ENCODE measurements at regions not wholly inside any gene's neighbourhood (a gene's known extent, or its start where the extent isn't known, plus 50 kb on each side); places are given as distances from the start of the nearest gene placed in this dataset.

DNA sequence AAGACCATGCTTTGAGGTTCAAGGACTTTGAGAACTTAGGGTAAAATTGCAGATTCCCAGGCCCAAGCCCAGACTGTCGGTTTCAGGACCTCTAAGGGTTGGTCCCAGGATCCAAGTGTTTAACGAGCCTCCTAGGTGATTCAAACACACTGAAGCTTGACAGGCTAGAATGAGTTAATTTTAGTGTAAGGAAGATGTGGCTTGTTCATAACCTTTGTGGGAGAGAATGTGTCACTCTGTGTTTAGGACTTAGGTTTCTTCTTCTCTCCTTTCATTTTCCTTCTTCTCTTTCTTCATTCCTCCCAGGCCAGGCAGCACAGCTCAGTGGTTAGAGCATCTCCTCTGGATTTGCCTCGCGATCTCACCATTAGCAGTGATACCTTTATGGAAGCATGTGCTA is 104.8 kb upstream of the KCNG1 start:
- Histone ChIP-seq H3K27me3 (ENCODE audit: control insufficient read depth, insufficient read depth, low read length) (no peaks in the 10 kb centered on the region), H3K9ac (ENCODE audit: insufficient read depth, low read length) (no peak overlapping the region), H3K4me2 (ENCODE audit: extremely low read depth, insufficient read depth, low read length) (no peak overlapping the region), H3K27ac (ENCODE audit: insufficient read depth, low read length) (no peak overlapping the region), H3K4me3 (replicated peaks in 1 of 4; ENCODE audit: control extremely low read depth in 1 of 4, insufficient read depth in 1 of 4, low read depth in 3 of 4, low read length in 4 of 4) (no peak overlapping the region), H3K79me2 (ENCODE audit: control insufficient read depth, insufficient read depth, low read length) (no peaks in the 10 kb centered on the region), H4K20me1 (ENCODE audit: control insufficient read depth, extremely low read depth, insufficient read depth, low read length) (no peaks in the 10 kb centered on the region), H3K4me1 (ENCODE audit: control insufficient read depth, extremely low read depth, insufficient read depth, low read length) (peaks cover 2% of the 10 kb centered on the region), H2AFZ (ENCODE audit: low read length) (no peak overlapping the region), H3K9me3 (ENCODE audit: control insufficient read depth, insufficient read depth, low read depth, low read length) (no peaks in the 10 kb centered on the region), H3K36me3 (ENCODE audit: control insufficient read depth, insufficient read depth, low read length) (no peaks in the 10 kb centered on the region)
- DNase-seq (ENCODE audit: low read depth in 2 of 2) = peak in 1 of 2 donors; percentile 5
- TF ChIP-seq, protein P1, sequence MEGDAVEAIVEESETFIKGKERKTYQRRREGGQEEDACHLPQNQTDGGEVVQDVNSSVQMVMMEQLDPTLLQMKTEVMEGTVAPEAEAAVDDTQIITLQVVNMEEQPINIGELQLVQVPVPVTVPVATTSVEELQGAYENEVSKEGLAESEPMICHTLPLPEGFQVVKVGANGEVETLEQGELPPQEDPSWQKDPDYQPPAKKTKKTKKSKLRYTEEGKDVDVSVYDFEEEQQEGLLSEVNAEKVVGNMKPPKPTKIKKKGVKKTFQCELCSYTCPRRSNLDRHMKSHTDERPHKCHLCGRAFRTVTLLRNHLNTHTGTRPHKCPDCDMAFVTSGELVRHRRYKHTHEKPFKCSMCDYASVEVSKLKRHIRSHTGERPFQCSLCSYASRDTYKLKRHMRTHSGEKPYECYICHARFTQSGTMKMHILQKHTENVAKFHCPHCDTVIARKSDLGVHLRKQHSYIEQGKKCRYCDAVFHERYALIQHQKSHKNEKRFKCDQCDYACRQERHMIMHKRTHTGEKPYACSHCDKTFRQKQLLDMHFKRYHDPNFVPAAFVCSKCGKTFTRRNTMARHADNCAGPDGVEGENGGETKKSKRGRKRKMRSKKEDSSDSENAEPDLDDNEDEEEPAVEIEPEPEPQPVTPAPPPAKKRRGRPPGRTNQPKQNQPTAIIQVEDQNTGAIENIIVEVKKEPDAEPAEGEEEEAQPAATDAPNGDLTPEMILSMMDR (conservative IDR thresholded peaks at IDR 0.05 in 1 of 2, IDR thresholded peaks at IDR 0.05 in 1 of 2; ENCODE audit: low read depth in 1 of 2, low read length in 2 of 2) = no peak
- TF ChIP-seq EZH2 (IDR thresholded peaks at IDR 0.05; ENCODE audit: low read length, missing control alignments) = no peak

DNA sequence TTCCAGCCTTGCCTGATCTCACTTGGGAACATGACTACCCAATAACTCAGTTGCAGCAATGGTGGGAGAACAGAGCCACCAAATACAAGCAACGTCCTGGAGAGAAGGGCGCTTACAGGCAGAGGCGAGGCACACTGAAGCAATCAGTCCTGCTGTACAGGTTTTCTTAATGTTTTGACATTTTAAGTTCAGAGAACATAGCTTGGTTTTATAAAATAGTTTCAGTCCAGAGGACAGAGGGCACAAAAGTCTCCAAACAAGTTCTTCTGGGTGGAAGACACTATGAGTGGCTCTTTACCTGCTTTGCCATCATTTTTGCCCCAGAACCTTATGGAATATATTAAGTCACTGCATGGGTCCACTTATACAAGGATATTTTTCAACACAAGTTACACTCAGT is 103.4 kb upstream of the KCNG1 start:
- Histone ChIP-seq H3K9me3 (ENCODE audit: control insufficient read depth, insufficient read depth, low read depth, low read length) (no peaks in the 10 kb centered on the region), H3K79me2 (ENCODE audit: control insufficient read depth, insufficient read depth, low read length) (no peaks in the 10 kb centered on the region), H3K36me3 (ENCODE audit: control insufficient read depth, insufficient read depth, low read length) (no peaks in the 10 kb centered on the region), H2AFZ (ENCODE audit: low read length) (no peak overlapping the region), H3K4me3 (replicated peaks in 1 of 4; ENCODE audit: control extremely low read depth in 1 of 4, insufficient read depth in 1 of 4, low read depth in 3 of 4, low read length in 4 of 4) (no peak overlapping the region), H3K4me1 (ENCODE audit: control insufficient read depth, extremely low read depth, insufficient read depth, low read length) (peaks cover 2% of the 10 kb centered on the region), H3K27me3 (ENCODE audit: control insufficient read depth, insufficient read depth, low read length) (no peaks in the 10 kb centered on the region), H3K27ac (ENCODE audit: insufficient read depth, low read length) (no peak overlapping the region), H3K9ac (ENCODE audit: insufficient read depth, low read length) (no peak overlapping the region), H4K20me1 (ENCODE audit: control insufficient read depth, extremely low read depth, insufficient read depth, low read length) (no peaks in the 10 kb centered on the region), H3K4me2 (ENCODE audit: extremely low read depth, insufficient read depth, low read length) (no peak overlapping the region)
- no peak for DNase-seq (ENCODE audit: low read depth in 2 of 2)
- TF ChIP-seq EZH2 (IDR thresholded peaks at IDR 0.05; ENCODE audit: low read length, missing control alignments) = no peak
- TF ChIP-seq, protein P1 (conservative IDR thresholded peaks at IDR 0.05 in 1 of 2, IDR thresholded peaks at IDR 0.05 in 1 of 2; ENCODE audit: low read depth in 1 of 2, low read length in 2 of 2) = no peak

DNA sequence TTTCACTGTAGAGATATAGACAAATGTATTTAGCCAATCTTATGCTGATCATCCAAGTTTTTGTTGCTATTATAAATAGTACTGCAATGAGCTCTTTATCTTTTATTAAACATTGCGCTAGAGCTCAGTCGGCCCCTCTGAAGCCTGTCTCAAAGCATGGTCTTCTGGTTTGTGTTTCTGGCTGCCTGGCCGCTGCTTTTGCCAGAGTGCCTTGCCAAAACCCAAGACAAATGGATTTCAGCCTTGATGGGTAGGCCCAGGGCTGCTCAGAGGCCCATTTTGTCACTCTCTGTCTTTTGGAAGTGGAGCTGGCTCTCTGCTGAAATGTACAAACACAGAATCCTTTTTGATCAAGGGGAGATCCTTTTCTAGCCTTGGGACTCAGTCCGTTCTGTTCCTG is 102.9 kb upstream of the KCNG1 start:
- Histone ChIP-seq H3K4me3 (replicated peaks in 1 of 4; ENCODE audit: control extremely low read depth in 1 of 4, insufficient read depth in 1 of 4, low read depth in 3 of 4, low read length in 4 of 4) (no peak overlapping the region), H3K79me2 (ENCODE audit: control insufficient read depth, insufficient read depth, low read length) (no peaks in the 10 kb centered on the region), H3K27me3 (ENCODE audit: control insufficient read depth, insufficient read depth, low read length) (no peaks in the 10 kb centered on the region), H4K20me1 (ENCODE audit: control insufficient read depth, extremely low read depth, insufficient read depth, low read length) (no peaks in the 10 kb centered on the region), H2AFZ (ENCODE audit: low read length) (no peak overlapping the region), H3K9me3 (ENCODE audit: control insufficient read depth, insufficient read depth, low read depth, low read length) (no peaks in the 10 kb centered on the region), H3K27ac (ENCODE audit: insufficient read depth, low read length) (no peak overlapping the region), H3K4me2 (ENCODE audit: extremely low read depth, insufficient read depth, low read length) (no peak overlapping the region), H3K36me3 (ENCODE audit: control insufficient read depth, insufficient read depth, low read length) (no peaks in the 10 kb centered on the region), H3K4me1 (ENCODE audit: control insufficient read depth, extremely low read depth, insufficient read depth, low read length) (peaks cover 4% of the 10 kb centered on the region), H3K9ac (ENCODE audit: insufficient read depth, low read length) (no peak overlapping the region)
- TF ChIP-seq, protein P1 (conservative IDR thresholded peaks at IDR 0.05 in 1 of 2, IDR thresholded peaks at IDR 0.05 in 1 of 2; ENCODE audit: low read depth in 1 of 2, low read length in 2 of 2) = no peak
- TF ChIP-seq EZH2 (IDR thresholded peaks at IDR 0.05; ENCODE audit: low read length, missing control alignments) = no peak
- DNase-seq (ENCODE audit: low read depth in 2 of 2) = no peak

Data from fibroblast of lung (primary cell).